Coronary artery (tissue), 2 donors: ENCODE measurements at regions not wholly inside any gene's neighbourhood (a gene's known extent, or its start where the extent isn't known, plus 50 kb on each side); places are given as distances from the start of the nearest gene placed in this dataset.

Experiments used
- DNase-seq: peaks from one replicate; pipeline ENCODE4 v3.0.0-alpha.2; 2017; ENCODE audit warnings: low spot score
- H3K27ac ChIP-seq, 2 donors: fragments of 200-600 bp; sonication (generic); one replicate each; pipeline ENCODE4 v1.5.1; 2016 to 2019
- H3K4me3 ChIP-seq: fragments of 200-600 bp; sonication (generic); 2 replicates; pipeline ENCODE4 v1.5.1; 2016; ENCODE audit warnings: mild to moderate bottlenecking, moderate library complexity
- TF ChIP-seq, protein P1 (sequence below): fragments of 200-600 bp; sonication (generic); IDR thresholded peaks from one replicate; pipeline ENCODE4 v1.5.1; 2019; ENCODE audit warnings: antibody characterized with exemption

DNA sequence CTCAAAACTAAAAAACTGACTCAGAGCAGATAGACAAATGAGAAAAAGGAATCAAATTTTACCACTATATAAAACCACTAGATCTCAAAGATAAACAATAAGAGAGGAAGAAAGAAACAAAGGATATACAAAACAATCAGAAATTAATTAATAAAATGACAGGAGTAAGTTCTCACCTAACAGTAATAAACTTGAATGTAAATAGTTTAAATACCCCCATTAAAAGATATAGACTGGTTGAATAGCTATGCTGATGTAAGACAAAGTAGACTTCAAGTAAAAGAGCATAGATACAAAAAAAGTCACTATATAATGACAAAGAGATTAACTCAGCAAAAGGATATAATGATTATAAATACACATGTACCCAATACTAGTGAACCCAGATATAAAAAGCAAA, 72.3 kb upstream of the GNAZ start:
- Histone ChIP-seq H3K4me3 (no peak overlapping the region), H3K27ac (no peak overlapping the region)
- DNase-seq, result no peak
- TF ChIP-seq, protein P1, sequence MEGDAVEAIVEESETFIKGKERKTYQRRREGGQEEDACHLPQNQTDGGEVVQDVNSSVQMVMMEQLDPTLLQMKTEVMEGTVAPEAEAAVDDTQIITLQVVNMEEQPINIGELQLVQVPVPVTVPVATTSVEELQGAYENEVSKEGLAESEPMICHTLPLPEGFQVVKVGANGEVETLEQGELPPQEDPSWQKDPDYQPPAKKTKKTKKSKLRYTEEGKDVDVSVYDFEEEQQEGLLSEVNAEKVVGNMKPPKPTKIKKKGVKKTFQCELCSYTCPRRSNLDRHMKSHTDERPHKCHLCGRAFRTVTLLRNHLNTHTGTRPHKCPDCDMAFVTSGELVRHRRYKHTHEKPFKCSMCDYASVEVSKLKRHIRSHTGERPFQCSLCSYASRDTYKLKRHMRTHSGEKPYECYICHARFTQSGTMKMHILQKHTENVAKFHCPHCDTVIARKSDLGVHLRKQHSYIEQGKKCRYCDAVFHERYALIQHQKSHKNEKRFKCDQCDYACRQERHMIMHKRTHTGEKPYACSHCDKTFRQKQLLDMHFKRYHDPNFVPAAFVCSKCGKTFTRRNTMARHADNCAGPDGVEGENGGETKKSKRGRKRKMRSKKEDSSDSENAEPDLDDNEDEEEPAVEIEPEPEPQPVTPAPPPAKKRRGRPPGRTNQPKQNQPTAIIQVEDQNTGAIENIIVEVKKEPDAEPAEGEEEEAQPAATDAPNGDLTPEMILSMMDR, result no peak

DNA sequence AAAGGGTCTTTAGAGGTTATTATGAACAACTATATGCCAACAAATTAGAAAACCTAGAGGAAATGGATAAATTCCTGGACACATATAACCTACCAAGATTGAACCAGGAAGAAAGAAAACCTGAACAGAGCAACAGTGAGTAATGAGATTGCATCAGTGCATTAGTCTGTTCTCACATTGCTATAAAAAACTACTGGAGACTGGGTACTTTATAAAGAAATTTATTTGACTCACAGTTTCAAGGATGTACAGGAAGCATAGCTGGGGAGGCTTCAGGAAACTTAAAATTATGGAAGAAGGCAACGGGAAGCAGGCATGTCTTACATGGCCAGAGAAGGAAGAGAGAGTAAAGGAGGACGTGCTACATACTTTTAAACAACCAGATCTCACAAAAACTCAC, 70.8 kb upstream of the GNAZ start:
- DNase-seq, result no peak
- TF ChIP-seq, protein P1, result no peak
- no peak overlapping the region for H3K4me3 ChIP-seq
- no peak overlapping the region for H3K27ac ChIP-seq

DNA sequence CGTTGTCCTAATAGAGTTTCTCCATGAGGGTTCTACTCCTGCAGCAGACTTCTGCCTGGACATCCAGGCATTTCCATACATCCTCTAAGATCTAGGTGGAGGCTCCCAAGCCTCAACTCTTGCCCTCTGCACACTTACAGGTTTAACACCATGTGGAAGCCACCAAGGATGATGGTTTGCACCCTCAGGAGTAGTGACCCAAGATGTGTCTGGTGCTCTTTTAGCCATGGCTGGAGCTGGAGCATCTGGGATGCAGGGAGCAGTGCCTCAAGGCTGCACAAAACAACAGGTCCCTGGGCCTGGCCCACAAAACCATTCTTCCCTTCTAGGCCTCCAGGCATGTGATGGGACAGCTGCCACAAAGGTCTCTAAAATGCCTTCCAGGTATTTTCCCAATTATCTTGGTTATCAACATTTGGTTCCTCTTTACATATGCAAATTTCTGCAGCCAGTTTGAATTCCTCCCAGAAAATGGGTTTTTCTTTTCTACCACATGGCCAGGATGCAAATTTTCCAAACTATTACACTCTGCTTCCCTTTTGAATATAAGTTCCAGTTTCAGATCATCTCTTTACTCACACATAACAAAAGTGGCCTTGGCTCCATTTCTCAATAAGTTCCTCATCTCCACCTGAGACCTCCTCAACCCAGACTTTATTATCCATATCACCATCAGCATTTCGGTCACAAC, 69.5 kb upstream of the GNAZ start:
- Histone ChIP-seq H3K27ac (no peak overlapping the region), H3K4me3 (no peak overlapping the region)
- no peak for DNase-seq
- TF ChIP-seq, protein P1, result no peak

GRCh38 chr22:23001463-23001862, 68.9 kb upstream of the GNAZ start:
- no peak for DNase-seq
- TF ChIP-seq, protein P1, result no peak
- Histone ChIP-seq H3K4me3 (no peak overlapping the region), H3K27ac (no peak overlapping the region)

DNA sequence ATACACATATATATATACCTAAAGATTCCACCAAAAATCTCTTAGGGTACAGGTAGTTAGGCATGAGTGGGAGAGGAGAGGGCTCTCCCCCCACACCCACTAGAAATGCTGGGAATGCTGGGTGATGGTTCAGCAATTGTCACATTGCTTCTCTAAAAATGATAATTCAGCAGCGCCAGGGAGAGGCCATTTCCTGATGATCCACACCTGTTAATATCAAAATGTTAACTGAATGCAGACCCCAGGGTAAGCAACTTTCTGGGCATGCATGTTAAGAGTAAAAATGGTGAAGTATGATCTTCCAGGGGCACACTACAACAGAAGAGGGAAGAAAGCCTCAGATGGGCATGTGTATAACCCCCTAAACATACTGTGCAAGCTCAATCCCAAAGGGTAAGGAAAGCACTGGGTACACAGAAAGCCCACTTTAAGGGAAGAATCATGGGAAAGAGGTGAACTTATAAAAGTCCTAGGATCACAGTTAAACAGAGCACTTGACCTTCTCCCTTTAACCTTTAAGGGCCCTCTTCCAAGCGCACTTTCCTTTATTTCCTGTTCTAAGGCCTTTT, 67.6 kb upstream of the GNAZ start:
- Histone ChIP-seq H3K4me3 (no peak overlapping the region), H3K27ac (no peak overlapping the region)
- TF ChIP-seq, protein P1, result no peak
- no peak for DNase-seq

- DNase-seq, result no peak
- Histone ChIP-seq H3K4me3 (no peak overlapping the region), H3K27ac (no peak overlapping the region)
- TF ChIP-seq, protein P1, result no peak
Measured at GRCh38 chr22:23007823-23008222, 62.5 kb upstream of the GNAZ start.

- TF ChIP-seq, protein P1, result no peak
- no peak overlapping the region for H3K4me3 ChIP-seq
- DNase-seq, result no peak
- no peak overlapping the region for H3K27ac ChIP-seq
Measured at GRCh38 chr22:23008896-23009295, 61.4 kb upstream of the GNAZ start.
